Neural cell (in vitro differentiated cells): ENCODE measurements at regions not wholly inside any gene's neighbourhood (a gene's known extent, or its start where the extent isn't known, plus 50 kb on each side); places are given as distances from the start of the nearest gene placed in this dataset.
A peak's percentile ranks its signal among the peaks of the same experiment; 100 is the strongest.
"Not testable (repeated sequence)": the region's sequence is repeated elsewhere in the genome, so short reads cannot be mapped to it uniquely, and the experiment has no call there.

Source experiments
- H2AFZ ChIP-seq: fragments of 200-600, 300-800 bp; sonication (generic), shearing (Covaris generic); 2 replicates; pipeline ENCODE4 v1.6.0; 2014; ENCODE audit warnings: low read depth, mild to moderate bottlenecking, antibody characterized with exemption, low read length, moderate library complexity
- H3F3A ChIP-seq: fragments of 200-600 bp; shearing (Covaris generic); 2 replicates; pipeline ENCODE4 v1.6.1; 2016; ENCODE audit warnings: mild to moderate bottlenecking, moderate library complexity, mixed read lengths, antibody characterized with exemption, low read length; ENCODE audit not compliant: insufficient read depth, poor library complexity, severe bottlenecking
- H3K27ac ChIP-seq: fragments of 200-600, 300-800 bp; sonication (generic), shearing (Covaris generic); 2 replicates; pipeline ENCODE4 v1.5.1; 2014; ENCODE audit warnings: mild to moderate bottlenecking, low read length, moderate library complexity
- H3K27me3 ChIP-seq: fragments of 300-800, 200-600 bp; sonication (generic), shearing (Covaris generic); 2 replicates; pipeline ENCODE4 v1.6.0; 2014; ENCODE audit warnings: mild to moderate bottlenecking, low read depth, low read length, moderate library complexity; ENCODE audit not compliant: insufficient read depth
- H3K36me3 ChIP-seq: fragments of 300-800, 200-600 bp; sonication (generic), shearing (Covaris generic); 2 replicates; pipeline ENCODE4 v1.5.1; 2014; ENCODE audit warnings: mild to moderate bottlenecking, antibody characterized with exemption, low read length, moderate library complexity; ENCODE audit not compliant: insufficient read depth
- H3K4me2 ChIP-seq: fragments of 300-800, 200-600 bp; sonication (generic), shearing (Covaris generic); 2 replicates; pipeline ENCODE4 v1.6.0; 2014; ENCODE audit warnings: mild to moderate bottlenecking, low read length
- H3K4me3 ChIP-seq: fragments of 300-800, 200-600 bp; sonication (generic), shearing (Covaris generic); 2 replicates; pipeline ENCODE4 v1.5.1; 2014; ENCODE audit warnings: mild to moderate bottlenecking, low read length, moderate library complexity
- H3K79me2 ChIP-seq: fragments of 200-600 bp; shearing (Covaris generic); replicated peaks from 2 replicates; pipeline ENCODE4 v1.6.0; 2014; ENCODE audit warnings: mild to moderate bottlenecking, low read length, moderate library complexity; ENCODE audit not compliant: insufficient read depth
- H3K9ac ChIP-seq: fragments of 300-800, 200-600 bp; sonication (generic), shearing (Covaris generic); 2 replicates; pipeline ENCODE4 v1.6.1; 2016; ENCODE audit warnings: mild to moderate bottlenecking, low read length, mixed read lengths
- H3K9me2 ChIP-seq: fragments of 200-600 bp; shearing (Covaris generic); 2 replicates; pipeline ENCODE4 v1.6.1; 2016; ENCODE audit warnings: mild to moderate bottlenecking, low read length, mixed read lengths; ENCODE audit not compliant: insufficient read depth
- H3K9me3 ChIP-seq: fragments of 200-600, 300-800 bp; sonication (generic), shearing (Covaris generic); 2 replicates; pipeline ENCODE4 v1.6.1; 2016; ENCODE audit warnings: mild to moderate bottlenecking, mixed run types, low read length, moderate library complexity, mixed read lengths
- H4K20me1 ChIP-seq: fragments of 200-600 bp; shearing (Covaris generic); 2 replicates; pipeline ENCODE4 v1.6.1; 2016; ENCODE audit warnings: mild to moderate bottlenecking, mixed run types; ENCODE audit not compliant: insufficient read depth
- EP300 ChIP-seq: fragments of 450-650 bp; conservative IDR thresholded peaks from 2 replicates; pipeline ENCODE4 v1.6.1; 2014; ENCODE audit warnings: antibody characterized with exemption, mild to moderate bottlenecking, moderate library complexity; ENCODE audit not compliant: poor library complexity, severe bottlenecking
- EZH2 ChIP-seq: fragments of 200-600, 300-800 bp; shearing (Covaris generic), sonication (generic); IDR thresholded peaks from 2 replicates; pipeline ENCODE4 v1.6.1; 2014; ENCODE audit warnings: antibody characterized with exemption, low read length, borderline replicate concordance, mild to moderate bottlenecking; ENCODE audit not compliant: insufficient read depth, poor library complexity, severe bottlenecking
- MXI1 ChIP-seq: fragments of 450-650 bp; conservative IDR thresholded peaks from 2 replicates; pipeline ENCODE4 v1.6.1; 2014; ENCODE audit warnings: antibody characterized with exemption, mild to moderate bottlenecking; ENCODE audit not compliant: poor library complexity, severe bottlenecking
- POLR2AphosphoS5 ChIP-seq: IDR thresholded peaks from 2 replicates; pipeline ENCODE4 v1.6.1; 2012
- RAD21 ChIP-seq: fragments of 450-650 bp; conservative IDR thresholded peaks from 2 replicates; pipeline ENCODE4 v1.6.1; 2014; ENCODE audit warnings: antibody characterized with exemption, mild to moderate bottlenecking, moderate library complexity
- TAF1 ChIP-seq: IDR thresholded peaks from 2 replicates; pipeline ENCODE4 v1.6.1; 2012; ENCODE audit warnings: low read depth
- TF ChIP-seq, protein P1 (sequence below): IDR thresholded peaks from 2 replicates; pipeline ENCODE4 v1.6.1; 2012; ENCODE audit warnings: borderline replicate concordance

- H4K20me1 ChIP-seq: no peaks in the 10 kb centered on the region
- no peaks in the 10 kb centered on the region for H3K27me3 ChIP-seq
- TF ChIP-seq EZH2: no peak
- TF ChIP-seq TAF1: no peak
- TF ChIP-seq, protein P1, sequence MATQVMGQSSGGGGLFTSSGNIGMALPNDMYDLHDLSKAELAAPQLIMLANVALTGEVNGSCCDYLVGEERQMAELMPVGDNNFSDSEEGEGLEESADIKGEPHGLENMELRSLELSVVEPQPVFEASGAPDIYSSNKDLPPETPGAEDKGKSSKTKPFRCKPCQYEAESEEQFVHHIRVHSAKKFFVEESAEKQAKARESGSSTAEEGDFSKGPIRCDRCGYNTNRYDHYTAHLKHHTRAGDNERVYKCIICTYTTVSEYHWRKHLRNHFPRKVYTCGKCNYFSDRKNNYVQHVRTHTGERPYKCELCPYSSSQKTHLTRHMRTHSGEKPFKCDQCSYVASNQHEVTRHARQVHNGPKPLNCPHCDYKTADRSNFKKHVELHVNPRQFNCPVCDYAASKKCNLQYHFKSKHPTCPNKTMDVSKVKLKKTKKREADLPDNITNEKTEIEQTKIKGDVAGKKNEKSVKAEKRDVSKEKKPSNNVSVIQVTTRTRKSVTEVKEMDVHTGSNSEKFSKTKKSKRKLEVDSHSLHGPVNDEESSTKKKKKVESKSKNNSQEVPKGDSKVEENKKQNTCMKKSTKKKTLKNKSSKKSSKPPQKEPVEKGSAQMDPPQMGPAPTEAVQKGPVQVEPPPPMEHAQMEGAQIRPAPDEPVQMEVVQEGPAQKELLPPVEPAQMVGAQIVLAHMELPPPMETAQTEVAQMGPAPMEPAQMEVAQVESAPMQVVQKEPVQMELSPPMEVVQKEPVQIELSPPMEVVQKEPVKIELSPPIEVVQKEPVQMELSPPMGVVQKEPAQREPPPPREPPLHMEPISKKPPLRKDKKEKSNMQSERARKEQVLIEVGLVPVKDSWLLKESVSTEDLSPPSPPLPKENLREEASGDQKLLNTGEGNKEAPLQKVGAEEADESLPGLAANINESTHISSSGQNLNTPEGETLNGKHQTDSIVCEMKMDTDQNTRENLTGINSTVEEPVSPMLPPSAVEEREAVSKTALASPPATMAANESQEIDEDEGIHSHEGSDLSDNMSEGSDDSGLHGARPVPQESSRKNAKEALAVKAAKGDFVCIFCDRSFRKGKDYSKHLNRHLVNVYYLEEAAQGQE: no peak
- TF ChIP-seq EP300: no peak
- TF ChIP-seq RAD21: no peak
- H3F3A ChIP-seq: no peaks in the 10 kb centered on the region
- H3K9ac ChIP-seq: no peak overlapping the region
- no peak overlapping the region for H3K4me2 ChIP-seq
- H3K9me3 ChIP-seq: no peaks in the 10 kb centered on the region
- H3K79me2 ChIP-seq: no peaks in the 10 kb centered on the region
- H3K9me2 ChIP-seq: no peaks in the 10 kb centered on the region
- H3K4me3 ChIP-seq: no peak overlapping the region
- no peaks in the 10 kb centered on the region for H3K36me3 ChIP-seq
- H2AFZ ChIP-seq: no peak overlapping the region
- no peak overlapping the region for H3K27ac ChIP-seq
Measured at GRCh38 chr14:30196861-30197260, 269.2 kb upstream of the PRKD1 start.

GRCh38 chr14:30198720-30199119 is 271.1 kb upstream of the PRKD1 start:
- H3K9me2 ChIP-seq, H4K20me1 ChIP-seq, H3F3A ChIP-seq, H3K27ac ChIP-seq, H3K36me3 ChIP-seq, H3K9me3 ChIP-seq, H3K9ac ChIP-seq, H3K27me3 ChIP-seq, H3K4me3 ChIP-seq, H2AFZ ChIP-seq, H3K4me2 ChIP-seq, H3K79me2 ChIP-seq: not testable (repeated sequence)

DNA sequence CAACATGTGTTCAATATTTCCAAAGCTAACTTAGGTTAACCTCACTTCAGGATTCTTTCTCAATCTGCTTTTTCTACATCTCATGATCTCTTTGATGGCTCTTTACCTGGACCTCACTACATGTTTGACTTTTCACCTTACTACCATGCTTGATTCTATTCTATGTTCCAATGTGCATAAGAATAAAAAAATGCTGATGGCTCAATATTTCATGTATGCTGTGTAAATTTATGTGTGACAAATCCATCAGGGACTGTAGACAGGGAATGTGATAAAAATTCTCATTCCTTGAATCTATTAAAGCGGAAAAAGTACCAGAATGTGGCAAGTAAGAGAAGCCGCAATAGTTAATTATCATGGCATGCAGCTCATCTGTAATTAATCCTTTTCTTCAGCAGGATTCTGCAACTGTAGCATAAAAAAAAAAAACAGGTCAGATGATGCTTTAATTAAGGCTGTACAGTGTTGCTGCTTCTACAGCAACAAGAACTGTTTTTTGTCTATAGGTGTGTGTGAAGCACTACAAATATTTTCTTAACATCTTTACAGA is 276.9 kb upstream of the PRKD1 start:
- Histone ChIP-seq H4K20me1 (no peaks in the 10 kb centered on the region), H3K9ac (peak overlapping the region; percentile 35), H3K4me2 (peak overlapping the region; percentile 31), H3K9me2 (no peaks in the 10 kb centered on the region), H3K27me3 (no peaks in the 10 kb centered on the region), H3K27ac (peak overlapping the region; percentile 84), H3K4me3 (peak overlapping the region; percentile 36), H3K36me3 (no peaks in the 10 kb centered on the region), H2AFZ (no peak overlapping the region), H3K79me2 (no peaks in the 10 kb centered on the region), H3K9me3 (no peaks in the 10 kb centered on the region), H3F3A (no peaks in the 10 kb centered on the region)
- TF ChIP-seq RAD21 (no peak), MXI1 (no peak), TAF1 (no peak)

DNA sequence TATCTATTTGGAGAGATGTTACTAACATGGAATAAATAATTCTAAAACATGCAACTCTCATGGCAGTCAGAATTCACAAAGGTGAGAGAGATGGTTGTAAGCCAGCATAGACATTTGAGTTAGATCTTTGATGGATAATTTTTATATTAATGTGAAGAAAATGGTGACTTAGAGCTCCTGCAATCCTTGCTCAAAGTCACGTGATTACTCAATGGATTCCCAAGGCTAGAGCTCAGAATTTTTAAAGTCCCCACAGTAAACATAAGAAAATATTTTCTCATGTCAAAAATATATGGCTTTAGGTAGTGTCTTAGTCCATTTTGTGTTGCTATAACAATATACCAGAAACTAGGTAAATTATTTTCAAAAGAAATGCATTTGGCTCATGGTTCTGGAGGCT is 281.5 kb upstream of the PRKD1 start:
- Histone ChIP-seq H3K27ac (no peak overlapping the region), H3K9me3 (no peaks in the 10 kb centered on the region), H3K9me2 (no peaks in the 10 kb centered on the region), H3K4me2 (no peak overlapping the region), H3K9ac (no peak overlapping the region), H3F3A (no peaks in the 10 kb centered on the region), H2AFZ (no peak overlapping the region), H3K36me3 (no peaks in the 10 kb centered on the region), H3K79me2 (no peaks in the 10 kb centered on the region), H4K20me1 (no peaks in the 10 kb centered on the region), H3K4me3 (no peak overlapping the region), H3K27me3 (no peaks in the 10 kb centered on the region)
- TF ChIP-seq POLR2AphosphoS5: no peak
